ENCODE measurements at regions not wholly inside any gene's neighbourhood (a gene's known extent, or its start where the extent isn't known, plus 50 kb on each side); places are given as distances from the start of the nearest gene placed in this dataset.
"Not testable (repeated sequence)": the region's sequence is repeated elsewhere in the genome, so short reads cannot be mapped to it uniquely, and the experiment has no call there.

DNA sequence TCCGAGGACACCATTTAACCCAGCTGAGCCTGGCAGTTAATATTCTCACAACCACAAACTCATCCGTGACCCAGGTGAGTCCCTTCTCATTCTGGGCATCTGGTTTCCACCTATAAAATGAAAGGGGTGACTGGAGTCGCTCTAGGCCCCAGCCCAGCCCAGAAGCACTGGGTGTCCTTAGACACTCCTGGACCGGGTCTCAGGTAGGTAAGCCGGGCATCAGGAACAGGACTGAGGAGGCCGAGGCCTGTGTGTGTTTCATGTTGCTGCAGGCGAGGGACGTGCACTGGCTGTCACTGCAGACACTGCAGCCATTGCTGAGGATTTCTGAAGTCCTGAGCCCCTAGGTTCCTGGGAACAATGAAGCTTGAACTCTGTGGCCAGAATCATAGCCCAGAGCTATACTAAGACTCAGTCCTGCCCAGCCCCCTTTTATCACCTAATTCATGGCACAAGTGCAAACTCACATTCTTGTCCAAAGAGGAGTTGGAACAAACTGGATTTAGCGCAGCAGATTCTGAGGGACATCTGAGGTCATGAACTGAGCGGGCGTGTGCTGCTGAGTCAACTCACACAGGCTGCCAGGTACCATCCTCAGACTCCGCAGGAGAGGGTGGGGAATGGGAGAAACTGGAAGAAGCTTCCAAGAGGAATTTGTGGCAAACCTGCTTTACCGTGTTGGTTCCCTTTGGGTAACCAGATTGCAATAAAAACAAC, 184.9 kb downstream of the FAM43A start:
- Histone ChIP-seq H3K9me3 (ENCODE audit: low read length) (no peaks in the 10 kb centered on the region), H3K27me3 (ENCODE audit: insufficient read depth, low read length) (peaks cover 2% of the 10 kb centered on the region), H3K4me3 (ENCODE audit: low read length) (no peak overlapping the region), H2AFZ (ENCODE audit: low read depth, low read length) (no peak overlapping the region), H3K4me1 (ENCODE audit: insufficient read depth, low read length) (no peaks in the 10 kb centered on the region), H3K36me3 (ENCODE audit: insufficient read depth, low read length) (no peaks in the 10 kb centered on the region)

DNA sequence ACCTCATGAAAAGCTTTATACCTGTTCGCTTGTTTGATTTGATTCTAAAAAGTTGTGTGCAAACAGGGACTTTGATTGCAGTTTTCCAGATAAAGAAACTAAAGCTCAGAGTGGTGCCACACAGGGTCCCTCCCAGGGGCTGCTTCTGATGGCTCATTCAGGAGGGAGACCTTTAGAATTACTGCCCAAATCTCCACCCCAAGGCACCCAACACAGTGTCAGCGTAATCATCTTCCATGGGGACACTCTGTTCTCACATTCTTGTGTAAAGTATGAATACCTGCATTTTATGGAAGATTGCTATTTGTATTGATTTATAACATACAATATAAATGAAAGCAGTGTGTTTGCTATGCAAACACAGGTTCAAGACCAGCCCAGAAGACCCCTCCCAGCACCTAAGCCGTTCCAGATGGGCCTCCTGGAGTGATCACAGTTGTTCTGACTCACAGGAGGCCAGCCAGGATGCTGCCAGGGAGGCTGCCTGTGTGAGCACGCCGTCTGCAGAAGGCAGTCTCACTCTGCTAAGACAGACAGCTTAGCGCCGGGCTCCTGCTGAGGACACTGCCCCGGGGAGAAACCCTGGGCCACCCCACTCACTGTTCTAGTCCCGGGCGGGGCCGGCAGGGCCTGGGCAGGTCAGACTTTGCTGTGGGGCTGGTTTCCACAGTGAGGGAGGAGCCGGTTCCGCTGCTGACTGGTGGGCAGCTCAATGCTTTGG, 185.6 kb downstream of the FAM43A start:
- peaks cover 2% of the 10 kb centered on the region for H3K27me3 ChIP-seq (ENCODE audit: insufficient read depth, low read length)
- no peaks in the 10 kb centered on the region for H3K4me1 ChIP-seq (ENCODE audit: insufficient read depth, low read length)
- no peaks in the 10 kb centered on the region for H3K9me3 ChIP-seq (ENCODE audit: low read length)
- H2AFZ ChIP-seq (ENCODE audit: low read depth, low read length): no peak overlapping the region
- H3K36me3 ChIP-seq (ENCODE audit: insufficient read depth, low read length): no peaks in the 10 kb centered on the region
- no peak overlapping the region for H3K4me3 ChIP-seq (ENCODE audit: low read length)

DNA sequence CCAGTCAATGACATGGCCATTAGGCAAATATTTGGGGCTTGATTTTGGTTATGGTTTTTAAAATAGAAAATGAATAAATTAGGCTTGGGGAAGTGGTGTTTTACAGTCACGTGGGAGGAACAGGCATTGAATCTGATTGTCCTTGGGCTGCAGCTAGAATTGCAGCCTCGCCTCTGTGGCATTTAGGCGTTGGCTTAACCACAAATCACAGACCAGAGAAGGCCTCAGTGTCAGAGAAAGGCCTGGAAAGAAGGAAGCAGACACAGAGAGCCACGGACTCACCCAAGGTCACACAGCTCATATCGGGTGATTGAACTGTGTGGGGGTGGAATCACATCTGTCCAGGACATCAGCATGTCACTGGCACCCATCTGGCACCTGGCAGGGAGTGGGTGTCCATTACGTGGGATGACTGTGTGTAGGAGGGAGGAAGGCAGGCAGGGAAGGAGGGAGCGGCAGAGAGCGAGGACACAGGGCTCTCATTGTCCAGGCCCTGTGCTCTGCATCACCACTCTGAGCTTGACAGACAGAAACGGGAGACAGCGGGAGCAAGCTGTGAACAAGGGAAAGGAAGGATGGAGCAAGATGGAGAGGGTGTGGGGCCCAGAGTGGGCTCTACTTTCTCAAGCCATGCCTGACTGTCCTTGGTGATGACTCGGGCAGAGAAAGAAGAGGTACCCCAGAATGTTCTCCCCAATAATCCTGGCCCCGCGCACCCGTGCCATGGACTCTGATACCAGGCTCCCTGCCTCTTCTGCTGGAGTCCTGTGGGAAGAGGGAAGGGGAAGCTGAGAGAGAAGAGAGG, 186.4 kb downstream of the FAM43A start:
- H3K9me3 ChIP-seq (ENCODE audit: low read length): no peaks in the 10 kb centered on the region
- no peak overlapping the region for H2AFZ ChIP-seq (ENCODE audit: low read depth, low read length)
- H3K27me3 ChIP-seq (ENCODE audit: insufficient read depth, low read length): peaks cover 2% of the 10 kb centered on the region
- H3K4me3 ChIP-seq (ENCODE audit: low read length): no peak overlapping the region
- no peaks in the 10 kb centered on the region for H3K36me3 ChIP-seq (ENCODE audit: insufficient read depth, low read length)
- H3K4me1 ChIP-seq (ENCODE audit: insufficient read depth, low read length): no peaks in the 10 kb centered on the region

DNA sequence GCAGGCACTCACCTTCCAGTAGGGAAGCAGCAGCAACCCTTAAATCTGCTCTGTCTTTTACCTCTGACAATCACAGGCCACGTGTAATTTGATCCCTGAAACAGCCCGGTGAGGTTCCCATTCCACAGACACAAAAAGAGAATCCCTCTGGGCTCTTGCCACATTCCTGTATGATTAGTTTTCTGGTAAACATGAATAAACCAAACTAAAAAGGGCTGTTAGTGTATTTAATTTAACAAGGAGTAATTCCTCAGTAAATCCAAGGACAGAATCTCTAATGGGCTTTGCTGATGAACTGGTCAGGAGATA, 186.9 kb downstream of the FAM43A start:
- H3K4me3 ChIP-seq (ENCODE audit: low read length): no peak overlapping the region
- no peak overlapping the region for H2AFZ ChIP-seq (ENCODE audit: low read depth, low read length)
- no peaks in the 10 kb centered on the region for H3K36me3 ChIP-seq (ENCODE audit: insufficient read depth, low read length)
- no peaks in the 10 kb centered on the region for H3K4me1 ChIP-seq (ENCODE audit: insufficient read depth, low read length)
- no peaks in the 10 kb centered on the region for H3K9me3 ChIP-seq (ENCODE audit: low read length)
- peaks cover 2% of the 10 kb centered on the region for H3K27me3 ChIP-seq (ENCODE audit: insufficient read depth, low read length)

DNA sequence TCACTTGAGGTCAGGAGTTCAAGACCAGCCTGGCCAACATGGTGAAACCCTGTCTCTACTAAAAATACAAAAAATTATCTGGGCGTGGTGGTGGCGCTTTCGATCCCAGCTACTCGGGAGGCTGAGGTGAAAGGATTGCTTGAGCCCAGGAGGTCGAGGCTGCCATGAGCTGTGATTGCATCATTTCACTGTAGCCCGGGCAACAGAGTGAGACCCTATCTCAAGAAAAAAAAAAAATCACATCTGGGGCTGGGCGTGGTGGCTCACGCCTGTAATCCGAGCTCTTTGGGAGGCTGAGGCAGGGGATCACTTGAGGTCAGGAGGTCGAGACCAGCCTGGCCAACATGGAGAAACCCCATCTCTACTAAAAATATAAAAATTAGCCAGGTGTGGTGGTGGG, 187.8 kb downstream of the FAM43A start:
- not testable (repeated sequence) for H3K9me3 ChIP-seq (ENCODE audit: low read length); H2AFZ ChIP-seq (ENCODE audit: low read depth, low read length); H3K36me3 ChIP-seq (ENCODE audit: insufficient read depth, low read length); H3K27me3 ChIP-seq (ENCODE audit: insufficient read depth, low read length); H3K4me3 ChIP-seq (ENCODE audit: low read length); H3K4me1 ChIP-seq (ENCODE audit: insufficient read depth, low read length)

DNA sequence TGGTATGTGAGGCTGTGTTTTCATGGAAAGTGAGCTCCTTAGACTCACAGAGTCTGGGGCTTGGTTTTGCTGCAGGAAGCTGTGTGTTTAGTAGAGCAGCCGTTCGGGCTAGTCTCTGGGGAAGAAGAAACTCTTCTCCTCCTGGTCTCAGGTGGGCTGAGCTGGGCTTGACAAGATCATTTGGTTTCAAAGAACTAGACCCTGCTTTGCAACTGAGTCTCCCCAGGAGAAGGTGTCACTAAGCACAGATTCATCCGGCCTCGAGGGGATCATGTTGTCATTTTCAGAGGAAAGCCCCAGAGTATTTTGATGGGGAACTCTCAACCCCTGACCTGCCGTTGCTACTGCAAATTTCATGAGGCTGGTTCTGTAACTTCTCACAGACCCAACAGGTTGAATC, 188.5 kb downstream of the FAM43A start:
- H3K27me3 ChIP-seq (ENCODE audit: insufficient read depth, low read length): peaks cover 2% of the 10 kb centered on the region
- H3K9me3 ChIP-seq (ENCODE audit: low read length): no peaks in the 10 kb centered on the region
- H3K4me3 ChIP-seq (ENCODE audit: low read length): no peak overlapping the region
- H3K36me3 ChIP-seq (ENCODE audit: insufficient read depth, low read length): no peaks in the 10 kb centered on the region
- no peaks in the 10 kb centered on the region for H3K4me1 ChIP-seq (ENCODE audit: insufficient read depth, low read length)
- no peak overlapping the region for H2AFZ ChIP-seq (ENCODE audit: low read depth, low read length)

DNA sequence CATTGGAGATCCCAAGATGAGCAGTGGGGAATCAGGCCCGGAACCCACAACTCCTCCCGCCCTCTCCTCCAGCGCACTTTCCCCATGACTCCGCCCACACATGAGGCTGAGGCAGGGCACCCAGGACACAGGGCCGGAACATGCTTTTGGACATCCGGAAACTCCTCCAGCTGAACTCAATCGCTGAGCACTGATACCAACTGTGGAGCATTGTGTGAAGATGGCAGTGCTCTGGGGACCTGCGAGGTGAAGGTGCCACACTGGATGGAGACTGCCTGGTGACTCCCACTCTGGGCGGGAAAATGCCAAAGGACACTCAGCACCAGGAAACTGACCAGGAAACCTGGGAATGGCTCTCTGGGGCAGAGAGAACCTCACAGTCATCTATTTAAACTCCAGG, 189.1 kb downstream of the FAM43A start:
- no peaks in the 10 kb centered on the region for H3K36me3 ChIP-seq (ENCODE audit: insufficient read depth, low read length)
- H2AFZ ChIP-seq (ENCODE audit: low read depth, low read length): no peak overlapping the region
- no peak overlapping the region for H3K4me3 ChIP-seq (ENCODE audit: low read length)
- no peaks in the 10 kb centered on the region for H3K4me1 ChIP-seq (ENCODE audit: insufficient read depth, low read length)
- H3K27me3 ChIP-seq (ENCODE audit: insufficient read depth, low read length): peaks cover 2% of the 10 kb centered on the region
- H3K9me3 ChIP-seq (ENCODE audit: low read length): no peaks in the 10 kb centered on the region

DNA sequence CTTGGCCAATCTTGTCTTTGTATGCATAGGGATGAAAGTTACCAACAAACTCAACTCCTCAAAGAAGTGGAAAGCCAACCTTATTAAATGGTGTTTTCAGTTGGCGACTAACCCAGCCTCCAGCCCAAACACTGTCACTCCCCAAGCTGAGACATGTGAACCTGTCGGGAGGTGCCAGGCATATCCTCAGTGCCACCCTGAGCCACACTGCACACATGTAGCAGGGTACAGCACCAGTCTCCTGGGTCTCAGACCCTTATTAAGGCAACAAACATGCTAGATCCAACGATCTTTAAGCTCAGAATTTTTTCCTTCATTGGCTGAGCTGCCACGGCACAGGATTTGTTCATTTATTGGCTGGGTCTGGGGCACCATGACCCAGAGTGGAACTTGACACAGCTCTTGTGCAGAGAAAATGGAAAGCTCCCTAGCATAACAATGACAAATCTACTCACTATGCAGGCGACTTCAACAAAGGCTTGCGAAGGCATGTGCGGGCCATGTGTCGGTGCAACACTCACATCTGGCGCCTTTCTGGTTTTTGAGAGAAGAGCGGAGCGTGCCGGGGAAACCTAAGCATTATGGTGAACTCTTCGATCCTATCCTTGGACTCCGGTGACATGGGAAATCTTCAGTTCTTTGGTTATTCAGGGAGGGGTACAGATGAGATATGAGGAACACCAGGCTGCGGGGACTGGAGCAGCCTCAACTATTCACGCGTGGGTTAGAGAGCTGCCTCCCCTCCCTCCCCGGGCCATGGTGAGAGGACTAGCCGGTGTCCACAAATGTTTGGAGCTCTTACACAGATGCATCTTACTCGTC, 190.1 kb downstream of the FAM43A start:
- no peaks in the 10 kb centered on the region for H3K9me3 ChIP-seq (ENCODE audit: low read length)
- no peaks in the 10 kb centered on the region for H3K36me3 ChIP-seq (ENCODE audit: insufficient read depth, low read length)
- no peaks in the 10 kb centered on the region for H3K4me1 ChIP-seq (ENCODE audit: insufficient read depth, low read length)
- peaks cover 2% of the 10 kb centered on the region for H3K27me3 ChIP-seq (ENCODE audit: insufficient read depth, low read length)
- H3K4me3 ChIP-seq (ENCODE audit: low read length): no peak overlapping the region
- H2AFZ ChIP-seq (ENCODE audit: low read depth, low read length): no peak overlapping the region

DNA sequence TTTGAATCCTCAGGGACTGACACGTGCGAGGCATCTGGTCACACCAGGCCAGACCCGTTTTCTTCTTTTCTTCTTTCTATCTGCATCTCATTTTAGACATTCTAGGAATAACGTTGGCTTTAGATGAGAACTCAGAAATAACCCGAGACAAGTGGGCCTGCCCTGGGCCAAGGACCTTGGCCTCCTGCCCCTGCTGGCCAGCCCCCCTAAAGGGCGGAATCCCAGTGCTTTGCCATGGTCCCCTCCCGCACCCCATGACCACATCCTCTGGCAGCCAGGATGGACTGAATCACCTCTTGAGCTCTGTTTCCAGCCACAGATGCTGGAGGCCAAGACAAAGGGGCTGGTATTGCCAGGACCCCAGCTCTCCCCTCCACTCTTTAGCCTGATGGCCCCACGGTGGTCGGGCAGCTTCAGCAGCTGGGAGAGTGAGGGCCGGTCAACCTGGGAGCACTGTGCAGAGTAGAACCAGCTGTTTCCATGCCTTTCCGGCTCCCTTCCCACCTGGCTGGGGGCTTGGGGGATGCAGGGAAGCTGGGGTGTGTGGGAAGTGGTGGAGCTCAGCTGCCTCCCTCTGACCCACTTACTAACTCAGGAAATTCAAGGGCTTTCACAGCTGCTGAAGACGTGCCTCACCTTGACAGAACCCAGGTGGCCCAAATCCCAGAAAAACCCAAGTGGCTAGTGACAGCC, 190.9 kb downstream of the FAM43A start:
- peaks cover 2% of the 10 kb centered on the region for H3K27me3 ChIP-seq (ENCODE audit: insufficient read depth, low read length)
- no peaks in the 10 kb centered on the region for H3K4me1 ChIP-seq (ENCODE audit: insufficient read depth, low read length)
- no peak overlapping the region for H2AFZ ChIP-seq (ENCODE audit: low read depth, low read length)
- no peaks in the 10 kb centered on the region for H3K9me3 ChIP-seq (ENCODE audit: low read length)
- H3K36me3 ChIP-seq (ENCODE audit: insufficient read depth, low read length): no peaks in the 10 kb centered on the region
- H3K4me3 ChIP-seq (ENCODE audit: low read length): no peak overlapping the region

DNA sequence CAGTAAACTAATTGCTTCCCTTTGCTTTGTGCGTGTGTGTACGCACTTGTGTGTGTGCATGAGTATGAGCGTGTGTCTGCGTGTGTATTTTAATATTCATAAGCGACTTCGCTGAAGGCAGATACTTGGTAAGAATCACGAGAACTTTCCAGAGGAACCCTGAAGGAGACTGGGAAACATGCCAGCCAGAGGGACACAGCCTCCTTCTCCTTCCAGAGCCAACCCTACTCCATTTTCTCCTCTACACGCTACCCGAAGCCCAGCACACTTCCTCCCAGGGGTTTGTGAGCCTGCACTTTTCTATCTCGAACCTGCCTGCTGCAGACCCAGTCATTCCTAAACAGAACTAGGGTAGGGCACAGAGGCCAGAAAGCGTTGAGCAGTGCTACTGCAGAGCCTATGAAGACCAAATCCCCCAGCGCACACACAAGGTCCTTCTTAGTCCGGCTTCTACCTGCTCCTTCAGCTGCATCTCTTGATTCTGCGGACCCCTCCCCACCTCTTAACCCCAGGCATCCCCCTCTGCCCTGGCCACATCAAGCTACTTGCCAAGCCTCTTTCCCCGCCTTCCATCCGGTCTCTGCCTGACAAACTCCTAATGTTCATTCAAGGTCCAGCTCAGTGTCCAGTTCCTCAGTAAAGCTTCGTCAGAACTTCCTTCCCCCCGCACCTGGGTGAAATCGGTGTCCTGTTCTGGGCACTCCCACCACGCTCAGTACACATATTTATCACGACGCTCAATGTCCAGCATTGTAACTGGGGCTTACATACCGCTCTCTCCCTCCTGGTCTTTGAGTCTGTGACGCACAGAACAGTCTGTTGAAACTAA, 191.8 kb downstream of the FAM43A start:
- no peaks in the 10 kb centered on the region for H3K4me1 ChIP-seq (ENCODE audit: insufficient read depth, low read length)
- H3K27me3 ChIP-seq (ENCODE audit: insufficient read depth, low read length): no peaks in the 10 kb centered on the region
- no peaks in the 10 kb centered on the region for H3K9me3 ChIP-seq (ENCODE audit: low read length)
- H3K4me3 ChIP-seq (ENCODE audit: low read length): no peak overlapping the region
- no peaks in the 10 kb centered on the region for H3K36me3 ChIP-seq (ENCODE audit: insufficient read depth, low read length)
- H2AFZ ChIP-seq (ENCODE audit: low read depth, low read length): no peak overlapping the region

DNA sequence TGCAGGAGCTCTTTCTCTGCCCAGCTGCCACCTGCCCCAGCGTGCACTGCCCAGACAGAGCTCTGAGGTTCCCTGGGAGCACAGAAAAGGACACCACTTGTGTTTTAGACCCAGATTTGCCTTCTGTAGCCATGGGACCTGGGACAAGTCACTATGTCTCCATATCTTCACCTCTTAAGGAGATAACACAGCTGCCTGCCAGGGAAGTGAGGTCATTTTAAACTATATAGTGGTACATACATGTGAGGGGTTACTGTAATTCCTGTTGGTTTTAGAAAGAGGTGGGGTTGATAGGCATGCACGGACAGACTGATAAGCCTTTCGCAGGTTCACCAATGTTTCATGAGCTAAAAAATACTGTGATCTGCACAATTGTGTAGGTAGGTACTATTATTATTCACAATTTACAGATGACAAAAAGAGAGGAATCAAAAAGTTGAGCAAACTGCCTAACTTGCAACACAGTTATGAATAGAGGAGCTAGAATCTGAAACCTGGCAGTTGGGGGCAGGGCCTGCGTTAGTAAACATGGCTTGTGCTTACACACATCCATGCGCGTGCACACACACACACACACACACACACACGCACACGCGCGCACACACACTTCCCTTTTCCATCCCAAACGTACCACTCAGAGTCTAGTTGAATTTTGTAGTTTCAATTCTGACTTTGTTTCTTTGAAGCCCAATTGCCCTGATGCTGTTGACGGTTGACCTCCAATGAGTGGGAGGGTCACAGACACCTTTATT, 193.6 kb downstream of the FAM43A start:
- Histone ChIP-seq H2AFZ (ENCODE audit: low read depth, low read length) (no peak overlapping the region), H3K27me3 (ENCODE audit: insufficient read depth, low read length) (no peaks in the 10 kb centered on the region), H3K4me3 (ENCODE audit: low read length) (no peak overlapping the region), H3K9me3 (ENCODE audit: low read length) (no peaks in the 10 kb centered on the region), H3K36me3 (ENCODE audit: insufficient read depth, low read length) (no peaks in the 10 kb centered on the region), H3K4me1 (ENCODE audit: insufficient read depth, low read length) (no peaks in the 10 kb centered on the region)
